HG03342 (cell line): ENCODE measurements at regions not wholly inside any gene's neighbourhood (a gene's known extent, or its start where the extent isn't known, plus 50 kb on each side); places are given as distances from the start of the nearest gene placed in this dataset.

Source experiments
- ATAC-seq: cut with Tn5 transposase; IDR thresholded peaks from one replicate; pipeline ENCODE4 v1.9.1; 2021; ENCODE audit warnings: mild to moderate bottlenecking, moderate library complexity; ENCODE audit not compliant: unreplicated experiment

DNA sequence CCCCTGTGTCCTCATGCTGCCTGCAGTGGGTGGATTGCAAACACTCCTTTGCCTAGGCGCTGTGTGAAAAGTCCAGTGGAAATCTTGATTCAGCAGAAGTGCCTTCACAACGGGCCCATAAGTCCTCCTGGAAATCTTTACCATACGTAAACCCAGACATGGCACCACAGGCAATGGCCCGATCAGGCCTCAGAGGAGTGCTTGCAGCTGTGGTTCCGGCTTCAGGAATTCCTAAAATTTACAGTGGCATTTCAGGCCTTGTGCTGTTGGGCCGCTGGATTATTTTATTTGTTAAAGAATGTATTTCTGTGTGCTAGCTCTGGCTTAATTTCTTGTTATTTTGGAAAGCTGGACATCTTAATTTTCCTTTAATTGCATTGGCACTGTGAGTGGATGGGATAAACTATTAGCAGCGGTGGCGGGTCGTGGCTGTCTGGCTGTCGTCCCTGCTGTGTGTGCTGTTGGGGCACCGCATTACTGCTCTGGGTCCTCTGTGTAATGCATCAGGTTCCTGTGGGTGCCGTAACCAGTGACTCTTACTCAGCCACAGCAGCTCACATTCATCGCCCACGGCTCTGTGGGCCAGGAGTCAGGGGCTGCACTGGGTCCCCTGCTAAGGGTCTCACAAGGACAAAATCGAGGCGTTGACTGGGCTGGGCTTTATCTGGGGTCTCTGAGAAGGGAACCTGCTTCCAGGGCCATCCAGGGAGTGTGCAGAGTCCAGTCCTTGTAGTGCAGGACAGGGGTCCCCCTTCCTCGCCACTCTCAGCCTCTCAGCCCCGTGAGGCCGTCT is 73.1 kb downstream of the RTP5 start:
- ATAC-seq: no peak

DNA sequence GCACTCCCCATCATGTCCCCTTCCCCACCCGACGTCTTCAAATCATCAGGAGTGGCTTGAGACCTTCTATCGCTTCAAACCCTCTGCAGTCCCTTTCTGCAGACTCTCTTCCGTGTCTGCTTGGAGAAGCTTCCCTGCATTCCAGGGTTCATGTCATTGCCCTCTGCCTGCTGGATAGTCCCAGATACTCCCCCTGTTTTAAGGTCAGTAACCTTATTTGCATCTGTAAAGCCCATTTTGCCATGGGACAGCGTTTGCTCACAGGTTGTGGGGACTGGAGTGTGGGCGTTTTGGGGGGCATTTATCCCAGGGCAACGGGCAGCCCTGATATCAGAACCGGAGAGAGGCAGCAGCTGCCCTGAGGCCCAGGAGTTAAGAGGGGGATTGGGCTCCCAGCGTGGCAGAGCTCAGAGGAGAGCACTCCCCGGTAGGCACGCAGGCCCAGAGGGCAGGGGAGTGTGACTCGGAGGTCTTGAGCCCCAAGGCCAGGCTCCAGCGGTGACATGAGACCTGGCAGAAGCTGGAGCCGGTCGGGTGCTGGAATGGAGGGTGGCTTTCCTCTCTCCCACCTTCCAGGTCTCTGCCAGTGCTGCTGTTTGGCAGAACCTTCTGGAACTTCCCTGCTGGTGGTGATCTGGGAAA is 73.8 kb downstream of the RTP5 start:
- no peak for ATAC-seq

DNA sequence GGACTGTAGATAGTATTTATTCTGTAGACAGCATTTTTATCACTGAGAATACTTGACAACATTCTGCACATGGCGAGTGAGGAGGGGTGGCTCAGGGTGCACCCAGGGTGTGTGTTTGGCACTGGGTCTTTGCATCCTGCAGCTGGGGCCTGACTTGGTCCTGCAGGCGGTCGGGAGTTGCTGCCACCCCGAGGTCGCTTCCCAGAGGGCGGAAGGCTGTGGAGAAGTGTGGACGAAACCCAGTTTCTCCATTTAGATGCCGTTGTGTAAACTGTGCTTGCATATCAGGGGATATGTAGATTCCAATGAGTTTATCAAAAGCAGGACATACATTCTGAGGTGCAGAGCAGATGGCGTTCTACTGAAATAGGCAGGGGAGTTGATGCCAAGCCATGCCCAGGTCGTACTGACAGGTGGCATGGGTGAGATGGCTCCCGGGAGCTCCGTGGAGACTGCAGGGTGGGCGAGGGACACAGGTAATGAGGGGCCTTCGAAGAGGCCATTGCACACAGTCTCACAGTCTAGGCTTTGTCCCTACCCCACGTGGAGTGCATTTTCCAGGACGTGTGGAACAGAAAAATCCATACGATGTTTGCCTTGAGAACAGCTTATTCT is 74.5 kb downstream of the RTP5 start:
- ATAC-seq: no peak

GRCh38 chr2:241944821-241945220 is 75.3 kb downstream of the RTP5 start:
- ATAC-seq: no peak

GRCh38 chr2:241945311-241945710 is 75.8 kb downstream of the RTP5 start:
- no peak for ATAC-seq

DNA sequence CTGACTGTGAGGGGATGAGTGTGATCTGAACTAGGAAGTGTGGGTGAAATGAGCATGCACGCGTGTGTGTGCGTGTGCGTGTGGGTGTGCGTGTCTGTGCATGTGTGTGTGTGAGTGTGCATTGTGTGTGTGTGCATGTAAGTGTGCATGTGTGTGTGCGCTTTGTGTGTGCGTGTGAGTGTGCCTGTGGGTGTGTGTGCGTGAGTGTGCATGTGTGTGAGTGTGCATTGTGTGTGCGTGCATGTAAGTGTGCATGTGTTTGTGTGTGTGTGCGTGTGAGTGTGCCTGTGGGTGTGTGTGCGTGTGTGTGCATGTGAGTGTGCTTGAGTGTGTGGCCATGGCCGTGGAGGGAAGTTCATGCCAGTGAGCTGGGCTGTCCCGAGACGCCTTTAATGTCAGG is 76.3 kb downstream of the RTP5 start:
- no peak for ATAC-seq

GRCh38 chr2:241946306-241947003 is 76.9 kb downstream of the RTP5 start:
- no peak for ATAC-seq

DNA sequence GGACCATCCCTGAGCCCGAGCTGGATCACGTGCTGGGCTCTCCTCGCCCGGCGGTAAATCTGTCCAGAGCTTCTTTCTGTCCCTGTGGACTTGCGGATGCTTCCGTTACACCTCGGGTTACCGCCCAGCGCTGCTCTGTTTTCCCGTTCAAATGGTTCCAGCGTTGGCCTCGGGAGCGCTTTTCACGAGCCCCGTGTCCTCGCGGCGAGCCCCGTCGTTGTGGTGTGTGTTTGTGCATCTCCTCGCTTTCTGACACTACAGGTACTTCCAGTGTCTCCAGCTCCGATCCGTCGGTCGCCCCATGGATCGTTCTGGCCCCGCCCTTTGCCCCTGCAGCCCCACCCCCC is 77.4 kb downstream of the RTP5 start:
- ATAC-seq: no peak

DNA sequence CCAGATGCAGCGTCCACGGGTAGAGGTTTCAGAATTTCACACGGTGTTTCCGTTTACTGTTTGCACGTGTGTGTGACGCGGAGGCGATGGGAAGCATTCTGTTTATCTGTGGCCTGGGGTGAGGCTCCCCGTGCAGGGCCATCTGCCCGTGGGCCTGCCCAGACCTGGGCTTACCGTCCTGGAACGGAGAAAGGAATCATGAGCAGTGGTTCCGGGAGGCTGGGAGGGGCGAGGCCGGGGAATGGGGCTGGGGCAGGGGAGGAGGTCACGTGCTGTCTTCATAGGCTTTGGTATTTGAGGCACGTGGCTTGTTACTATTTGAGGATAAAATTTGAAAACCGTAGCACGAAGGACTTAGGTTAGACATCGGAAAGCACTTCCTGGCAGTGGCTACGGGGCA is 77.9 kb downstream of the RTP5 start:
- ATAC-seq: no peak

GRCh38 chr2:241947876-241948275 is 78.3 kb downstream of the RTP5 start:
- no peak for ATAC-seq

DNA sequence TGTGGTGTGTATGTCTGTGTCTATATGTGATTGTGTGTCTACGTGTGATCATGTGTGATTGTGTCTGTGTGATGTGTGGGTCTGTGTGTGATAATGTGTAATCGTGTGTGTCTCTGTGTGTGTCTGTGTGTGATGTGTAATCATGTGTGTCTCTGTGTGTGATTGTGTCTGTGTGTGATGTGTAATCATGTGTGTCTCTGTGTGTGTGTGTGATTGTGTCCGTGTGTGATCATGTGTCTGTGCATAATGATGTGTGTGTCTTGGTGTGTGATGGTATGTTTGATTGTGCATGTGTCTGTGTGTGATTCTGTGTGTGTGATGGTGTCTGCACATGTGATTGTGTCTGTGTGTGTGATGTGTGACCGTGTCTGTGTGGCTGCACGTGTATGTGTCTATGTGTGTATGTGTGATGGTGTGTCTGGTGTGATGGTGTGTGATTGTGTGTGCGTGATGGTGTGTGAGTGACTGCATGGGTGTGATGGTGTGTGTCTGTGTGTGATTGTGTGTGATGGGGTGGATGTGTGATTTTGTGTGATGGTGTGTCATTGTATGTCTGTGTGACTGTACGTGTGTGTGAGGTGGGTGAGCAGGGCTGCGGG is 78.9 kb downstream of the RTP5 start:
- ATAC-seq: no peak

GRCh38 chr2:241948901-241949735 is 79.6 kb downstream of the RTP5 start:
- ATAC-seq: no peak

GRCh38 chr2:241949736-241950412 is 80.3 kb downstream of the RTP5 start:
- ATAC-seq: no peak

DNA sequence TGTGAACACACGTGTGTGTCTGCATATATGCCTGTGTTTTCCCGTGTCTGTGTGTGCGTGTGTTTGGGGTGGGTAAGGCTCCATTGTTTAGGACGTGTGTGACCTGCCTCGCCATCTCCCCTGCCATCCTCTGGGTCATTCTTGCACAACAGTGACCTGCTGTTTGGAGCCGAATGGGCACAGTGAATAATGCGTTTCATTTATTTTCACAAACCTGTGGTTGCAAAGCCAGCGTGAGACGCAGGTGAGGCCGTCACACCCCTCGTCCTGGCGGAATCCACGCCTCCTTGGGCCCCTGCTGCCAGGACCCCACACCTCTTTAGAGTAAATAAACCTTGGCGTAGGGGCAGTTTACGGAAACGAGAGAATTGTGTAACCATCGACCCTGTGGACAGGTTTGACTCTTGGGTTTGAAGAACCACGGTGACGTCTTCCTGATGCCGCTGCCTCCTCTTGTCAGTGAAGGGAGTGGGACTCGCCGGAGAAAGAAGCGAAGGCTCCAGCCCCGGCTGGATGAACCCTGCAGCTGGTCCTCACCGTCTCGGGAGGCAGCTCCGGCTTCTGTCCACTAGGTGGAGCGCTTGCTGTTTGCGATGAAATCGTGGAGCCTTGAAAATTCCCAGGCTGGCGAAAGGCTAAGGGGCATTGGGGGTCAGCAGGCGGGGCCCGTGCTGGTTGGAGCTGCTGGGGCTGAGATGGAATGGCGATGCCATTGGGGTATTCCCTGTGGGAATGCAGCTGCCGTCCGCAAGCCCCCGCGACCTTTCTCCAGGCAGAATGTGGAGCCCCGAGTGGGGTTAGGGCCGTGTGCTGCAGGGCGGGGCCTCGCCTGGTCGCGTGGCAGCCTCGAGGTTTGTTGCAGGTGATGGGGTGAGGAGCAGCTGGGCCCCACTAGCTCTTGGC is 81.1 kb downstream of the RTP5 start:
- no peak for ATAC-seq

DNA sequence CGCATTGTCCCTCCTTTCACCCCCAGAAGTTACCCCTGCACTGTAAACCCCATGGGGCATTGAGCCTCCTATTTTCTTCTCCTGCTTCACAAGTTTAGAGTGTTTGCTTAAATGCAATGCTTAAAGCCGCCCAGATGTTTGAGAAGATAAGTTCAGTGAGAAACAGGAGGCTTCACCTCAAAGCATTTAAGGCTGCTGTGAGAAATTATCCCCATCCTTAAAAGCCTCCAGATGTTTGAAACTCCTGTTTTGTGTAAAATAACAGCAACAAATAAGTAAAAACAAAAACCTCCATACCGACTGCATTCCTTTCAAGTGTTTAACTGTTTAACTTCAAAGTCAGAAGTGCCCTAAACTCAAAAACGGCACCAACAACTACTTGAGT is 81.8 kb downstream of the RTP5 start:
- no peak for ATAC-seq

- no peak for ATAC-seq
Observed at GRCh38 chr2:241951920-241952319, 82.4 kb downstream of the RTP5 start.

- ATAC-seq: no peak
Observed at GRCh38 chr2:241952816-241953215, 83.3 kb downstream of the RTP5 start.

DNA sequence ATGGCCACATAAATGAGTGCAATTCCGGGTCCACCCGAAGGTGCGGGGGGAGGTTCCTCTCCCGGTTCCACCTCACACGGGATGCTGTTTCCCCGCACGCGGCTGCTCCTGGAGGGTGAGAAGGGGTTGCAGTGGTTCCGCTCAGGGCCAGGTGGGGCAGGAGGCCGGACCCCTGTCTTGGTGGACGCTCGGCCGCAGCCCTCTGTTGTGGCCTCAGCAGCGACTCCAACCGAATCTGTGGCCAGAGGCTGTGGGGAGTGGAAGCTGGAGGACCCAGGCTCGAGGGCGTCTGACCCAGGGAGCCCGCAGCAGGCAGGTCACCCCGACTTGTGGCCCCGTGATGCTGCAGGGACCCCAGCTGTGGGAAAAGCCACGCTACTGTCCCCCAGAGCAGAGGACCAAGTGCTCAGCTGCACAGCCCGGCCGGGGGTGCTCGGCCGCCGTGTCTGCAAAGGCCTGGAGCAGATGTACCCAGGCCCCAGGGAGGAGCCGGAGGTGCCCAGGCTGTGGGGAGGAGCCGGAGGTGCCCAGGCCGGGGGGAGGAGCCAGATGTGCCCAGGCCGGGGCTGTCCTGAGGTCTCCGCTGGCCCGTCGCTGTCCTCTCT is 83.9 kb downstream of the RTP5 start:
- ATAC-seq: no peak
